ENCODE measurements at regions not wholly inside any gene's neighbourhood (a gene's known extent, or its start where the extent isn't known, plus 50 kb on each side); places are given as distances from the start of the nearest gene placed in this dataset.

DNA sequence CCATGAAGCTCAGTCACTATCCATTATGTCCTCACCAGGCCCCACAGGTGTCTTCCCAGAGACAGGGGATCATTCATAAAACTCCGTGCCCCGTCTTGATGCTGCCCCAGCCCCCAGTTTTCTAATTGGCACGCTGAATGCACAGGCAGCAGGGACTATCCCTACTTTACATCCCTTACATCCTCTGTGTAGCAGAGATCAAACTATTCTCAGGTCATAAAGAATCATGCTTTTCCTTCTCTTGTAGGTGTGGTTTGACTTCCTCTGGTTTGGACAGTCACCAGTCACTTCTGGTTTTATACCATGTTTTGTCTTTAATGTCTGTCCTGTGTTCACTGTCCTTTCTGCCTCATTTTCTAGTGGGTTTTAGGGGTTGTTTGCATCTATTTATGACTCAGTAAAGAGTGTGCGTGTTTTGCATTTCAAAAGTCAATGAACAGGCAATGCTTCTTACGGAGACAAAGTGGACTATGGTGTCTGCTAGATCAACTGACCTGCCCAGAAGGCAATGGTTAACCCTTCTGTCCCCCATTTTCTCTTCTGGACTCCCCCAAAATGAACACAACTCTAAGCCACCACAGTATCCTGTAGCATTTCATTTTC is 140.4 kb upstream of the NPVF start:
- TF ChIP-seq, protein P1, sequence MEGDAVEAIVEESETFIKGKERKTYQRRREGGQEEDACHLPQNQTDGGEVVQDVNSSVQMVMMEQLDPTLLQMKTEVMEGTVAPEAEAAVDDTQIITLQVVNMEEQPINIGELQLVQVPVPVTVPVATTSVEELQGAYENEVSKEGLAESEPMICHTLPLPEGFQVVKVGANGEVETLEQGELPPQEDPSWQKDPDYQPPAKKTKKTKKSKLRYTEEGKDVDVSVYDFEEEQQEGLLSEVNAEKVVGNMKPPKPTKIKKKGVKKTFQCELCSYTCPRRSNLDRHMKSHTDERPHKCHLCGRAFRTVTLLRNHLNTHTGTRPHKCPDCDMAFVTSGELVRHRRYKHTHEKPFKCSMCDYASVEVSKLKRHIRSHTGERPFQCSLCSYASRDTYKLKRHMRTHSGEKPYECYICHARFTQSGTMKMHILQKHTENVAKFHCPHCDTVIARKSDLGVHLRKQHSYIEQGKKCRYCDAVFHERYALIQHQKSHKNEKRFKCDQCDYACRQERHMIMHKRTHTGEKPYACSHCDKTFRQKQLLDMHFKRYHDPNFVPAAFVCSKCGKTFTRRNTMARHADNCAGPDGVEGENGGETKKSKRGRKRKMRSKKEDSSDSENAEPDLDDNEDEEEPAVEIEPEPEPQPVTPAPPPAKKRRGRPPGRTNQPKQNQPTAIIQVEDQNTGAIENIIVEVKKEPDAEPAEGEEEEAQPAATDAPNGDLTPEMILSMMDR (IDR thresholded peaks at IDR 0.05; ENCODE audit: poor library complexity, severe bottlenecking): no peak
- TF ChIP-seq EZH2 (IDR thresholded peaks at IDR 0.05; ENCODE audit: borderline replicate concordance, insufficient read depth, low read length, poor library complexity, severe bottlenecking): no peak
- TF ChIP-seq EP300 (conservative IDR thresholded peaks at IDR 0.05; ENCODE audit: poor library complexity, severe bottlenecking): no peak
- no peak for TF ChIP-seq TAF1 (IDR thresholded peaks at IDR 0.05; ENCODE audit: low read depth)
- TF ChIP-seq POLR2AphosphoS5 (IDR thresholded peaks at IDR 0.05): no peak
- TF ChIP-seq SMC3 (conservative IDR thresholded peaks at IDR 0.05; ENCODE audit: poor library complexity): no peak
- TF ChIP-seq REST (IDR thresholded peaks at IDR 0.05; ENCODE audit: borderline replicate concordance): no peak

All from neural cell (in vitro differentiated cells).